Endometrial microvascular endothelial cells (primary cell): ENCODE measurements at regions not wholly inside any gene's neighbourhood (a gene's known extent, or its start where the extent isn't known, plus 50 kb on each side); places are given as distances from the start of the nearest gene placed in this dataset.

Experiments
- in situ Hi-C: cut with HindIII; loops from 2 replicates; pipeline ENCODE4 v1.10.0; 2017; ENCODE audit warnings: low sequenced_read_pairs, low pct_unique_long_range_greater_than_20kb; ENCODE audit errors: inconsistent ontology term

DNA sequence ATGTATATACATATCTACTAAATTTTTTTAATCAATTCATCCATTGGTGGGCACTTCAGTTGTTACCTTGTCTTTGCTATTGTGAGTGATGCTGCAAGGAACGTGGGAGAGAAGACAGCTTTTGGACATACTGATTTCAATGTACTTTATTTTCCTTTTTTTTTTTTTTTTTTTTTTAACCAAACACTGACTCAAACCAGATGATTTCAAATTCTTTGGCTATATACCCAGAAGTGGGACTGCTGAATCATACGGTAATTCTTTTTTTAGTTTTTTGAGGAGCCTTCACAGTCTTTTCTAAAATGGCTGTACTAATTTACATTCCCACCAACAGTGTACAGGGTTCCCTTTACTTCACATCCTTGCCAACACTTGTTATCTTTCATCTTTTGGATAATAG is 204.7 kb downstream of the INSIG2 start:
- in situ Hi-C loops = no loop called here

GRCh38 chr2:118291251-118291880 is 203.1 kb downstream of the INSIG2 start:
- in situ Hi-C loops = no loop called here

DNA sequence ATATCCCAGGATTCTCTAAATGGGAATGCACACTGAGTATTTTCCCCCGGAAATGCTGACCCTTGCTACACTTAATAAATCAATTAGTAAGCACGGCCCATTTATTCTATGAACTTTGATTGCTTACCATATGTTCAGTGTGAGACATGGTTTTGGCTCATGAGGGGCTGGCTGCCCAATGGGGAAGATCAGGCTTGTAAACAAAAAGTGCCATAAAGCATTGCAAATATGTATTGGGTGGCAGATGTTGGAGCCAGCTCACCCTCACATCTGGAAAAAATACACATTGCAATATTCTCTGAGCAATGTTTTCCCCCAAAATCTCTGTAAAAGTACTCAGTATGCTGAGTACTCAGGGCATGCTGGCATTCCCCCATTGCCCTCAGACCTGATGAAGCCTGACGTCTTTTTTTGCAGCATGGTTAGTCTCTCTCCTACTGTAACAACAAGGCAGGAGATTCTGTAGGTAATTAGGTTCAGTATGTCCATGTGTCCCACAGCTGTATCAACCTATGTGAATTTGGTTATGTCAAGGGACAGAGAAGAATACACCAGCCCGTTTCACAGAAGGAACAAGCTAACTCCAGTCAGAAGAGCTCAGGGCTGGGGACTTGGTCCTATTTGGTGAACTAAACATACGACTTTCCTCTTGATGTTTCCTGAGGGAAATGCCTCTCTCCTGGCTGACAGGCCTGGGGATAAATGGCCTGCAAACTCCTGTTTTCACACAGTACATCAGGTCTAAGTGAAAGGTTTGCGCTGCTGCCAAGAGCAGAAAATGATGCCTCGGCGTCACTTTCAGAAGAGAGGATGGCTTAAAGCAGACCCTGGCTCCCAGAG is 202.4 kb downstream of the INSIG2 start:
- in situ Hi-C loops = no loop called here

GRCh38 chr2:118279005-118279404 is 190.7 kb downstream of the INSIG2 start:
- in situ Hi-C loops = no loop called here

DNA sequence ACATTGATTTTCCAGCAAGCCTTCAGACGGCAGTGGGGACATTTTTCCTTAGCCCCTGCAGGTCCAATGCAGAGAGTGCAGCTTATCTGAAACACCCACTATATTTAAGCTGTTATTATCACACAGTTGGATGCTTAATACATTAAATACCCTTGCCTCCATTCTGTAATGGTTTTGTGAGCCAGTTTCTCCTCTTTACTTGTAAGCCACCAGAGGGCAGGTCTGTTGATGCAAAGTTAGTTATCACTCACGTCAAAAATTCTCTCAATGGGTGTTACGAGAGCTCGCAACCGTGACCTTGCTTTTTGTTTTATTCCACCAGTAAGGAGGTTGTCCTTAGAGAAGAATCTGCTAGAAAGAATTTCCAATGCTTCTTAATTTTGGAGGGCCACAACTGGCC is 189.8 kb downstream of the INSIG2 start:
- in situ Hi-C loops = no loop called here

- in situ Hi-C loops = no loop called here
Measured at GRCh38 chr2:118274841-118275510, 186.7 kb downstream of the INSIG2 start.

DNA sequence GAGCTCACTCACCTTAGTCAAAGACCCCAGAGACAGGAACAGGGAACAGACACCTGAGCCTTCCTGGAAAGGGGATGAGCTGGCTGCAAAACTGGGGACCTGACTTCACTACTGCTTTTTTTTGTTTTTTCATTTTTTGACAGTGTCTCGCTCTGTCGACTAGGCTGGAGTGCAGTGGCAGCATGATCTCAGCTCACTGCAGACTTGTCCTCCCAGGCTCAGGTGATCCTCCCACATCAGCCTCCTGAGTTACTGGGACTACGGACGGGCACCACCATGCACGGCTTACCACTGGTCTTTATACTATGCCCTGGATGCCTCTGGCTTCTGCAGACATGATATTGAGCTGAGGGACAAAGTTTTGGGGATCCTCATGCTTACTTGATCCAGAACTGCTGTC is 184.1 kb downstream of the INSIG2 start:
- in situ Hi-C loops = no loop called here

DNA sequence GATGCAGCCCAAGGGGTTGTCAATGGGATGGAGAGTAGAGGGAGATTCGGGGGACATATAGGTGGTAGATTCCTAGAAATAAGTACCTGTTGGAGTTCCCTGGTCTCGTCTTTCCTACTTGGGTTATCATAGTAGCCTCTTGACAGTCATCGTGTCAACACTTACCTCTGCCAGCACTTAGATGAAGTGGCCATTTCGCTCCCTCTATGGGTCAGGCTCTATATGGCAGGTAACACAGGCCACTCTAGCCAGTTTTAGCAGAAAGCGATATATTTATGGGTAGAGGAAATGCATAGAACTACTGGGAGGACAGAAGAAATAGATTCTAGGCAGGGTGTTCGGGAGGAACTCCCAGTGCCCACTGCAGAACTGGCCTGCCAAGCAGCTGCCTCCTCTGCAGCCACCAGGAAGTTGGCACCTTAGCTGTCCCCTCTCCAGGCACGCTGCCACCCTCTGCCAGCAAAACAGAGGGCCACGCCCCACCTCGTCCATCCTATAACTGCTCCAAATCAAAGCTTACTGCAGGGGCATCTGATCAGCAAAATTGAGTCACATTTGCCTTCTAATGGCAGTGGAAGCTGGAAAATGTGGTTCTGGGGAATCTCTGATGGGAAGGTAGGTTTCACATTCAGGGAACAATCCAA is 181.3 kb downstream of the INSIG2 start:
- in situ Hi-C loops = no loop called here

- in situ Hi-C loops = no loop called here
Measured at GRCh38 chr2:118268268-118268667, 180.0 kb downstream of the INSIG2 start.

- in situ Hi-C loops = no loop called here
Measured at GRCh38 chr2:118265873-118266455, 177.7 kb downstream of the INSIG2 start.

GRCh38 chr2:118264232-118264990 is 176.1 kb downstream of the INSIG2 start:
- in situ Hi-C loops = no loop called here

GRCh38 chr2:118257696-118258095 is 169.4 kb downstream of the INSIG2 start:
- in situ Hi-C loops = no loop called here

DNA sequence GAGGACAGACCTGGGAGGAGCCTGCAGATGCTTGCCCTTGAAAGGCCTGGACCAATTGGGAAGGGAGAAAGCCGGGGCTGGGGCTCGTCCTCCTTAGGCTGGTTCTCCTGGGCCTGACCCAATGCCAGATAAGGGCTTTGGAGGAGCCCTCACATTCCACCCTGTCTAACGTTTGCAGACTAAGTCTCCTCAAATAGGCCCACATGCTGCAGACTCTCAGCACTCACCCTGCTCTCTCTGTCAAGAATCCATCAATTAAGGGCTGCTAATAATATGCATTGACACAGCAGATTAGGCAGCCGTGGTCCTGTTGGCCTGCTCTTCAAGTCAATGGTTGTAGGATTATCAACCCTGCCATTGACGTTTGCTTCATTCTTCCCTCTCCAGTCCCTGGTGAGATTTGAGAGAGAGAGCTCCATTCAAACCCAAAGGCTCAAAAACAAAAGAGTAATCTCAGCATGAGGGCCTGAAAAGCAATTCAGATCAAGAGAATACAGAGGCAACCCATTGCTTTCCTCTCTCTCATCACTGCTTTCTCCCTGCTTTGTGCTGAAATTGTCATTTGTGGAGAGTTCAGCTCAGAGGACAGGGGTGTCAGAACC is 167.6 kb downstream of the INSIG2 start:
- in situ Hi-C loops = no loop called here

DNA sequence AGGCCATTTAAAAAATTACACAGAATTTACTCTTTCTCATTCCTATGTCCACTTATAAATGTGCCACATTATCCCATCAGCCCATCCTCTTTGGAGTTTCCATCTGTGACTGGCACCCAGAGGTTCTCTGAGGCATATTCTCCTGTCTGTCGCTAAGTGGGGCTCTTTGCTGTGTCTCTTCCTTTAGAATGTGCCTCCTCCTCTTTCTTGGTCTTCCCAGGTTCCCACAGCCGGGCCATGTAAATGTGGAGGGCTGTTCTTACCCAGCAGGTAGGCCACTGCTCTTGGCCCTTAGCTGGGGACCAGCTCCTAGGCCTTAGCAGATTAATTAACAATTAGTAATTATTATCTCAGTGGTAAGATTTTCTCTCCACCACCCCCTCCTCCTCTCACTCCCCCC is 167.0 kb downstream of the INSIG2 start:
- in situ Hi-C loops = no loop called here

DNA sequence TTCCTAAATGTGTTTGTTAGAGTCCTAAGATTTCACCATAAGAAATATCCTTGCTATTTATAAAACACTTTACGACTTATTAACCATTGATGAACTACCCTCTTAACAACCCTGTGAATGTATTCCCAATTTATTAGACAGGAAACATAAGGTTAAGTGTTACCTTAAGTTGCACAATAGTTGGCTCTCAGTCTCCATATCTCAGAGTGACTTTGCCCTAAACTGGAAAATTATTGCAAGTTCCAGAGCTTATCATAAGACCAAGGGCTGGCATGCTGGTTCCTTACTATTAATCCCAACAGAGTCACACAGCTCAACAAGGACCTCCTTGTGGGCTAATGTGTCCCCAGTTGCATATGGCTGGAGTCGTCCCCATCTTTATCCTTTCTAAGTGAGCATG is 165.8 kb downstream of the INSIG2 start:
- in situ Hi-C loops = no loop called here

DNA sequence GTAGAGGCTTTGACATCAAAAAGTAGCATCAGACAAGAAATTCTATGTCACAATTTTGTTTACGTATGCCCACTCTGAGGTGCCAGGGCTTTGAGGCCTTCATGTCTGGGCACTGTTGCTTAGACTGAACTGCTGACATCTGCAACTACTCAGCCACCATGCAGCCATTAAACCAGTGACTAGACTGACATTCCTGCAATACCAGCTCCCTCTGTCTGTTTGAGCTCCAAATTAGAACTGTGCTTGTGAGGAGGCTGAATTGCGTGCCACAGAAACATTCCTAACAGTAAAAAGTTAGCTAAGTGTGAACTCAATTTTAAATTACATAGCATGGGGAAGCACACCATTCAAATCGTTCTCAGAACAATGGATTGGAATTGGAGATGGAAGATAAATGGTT is 163.2 kb downstream of the INSIG2 start:
- in situ Hi-C loops = no loop called here

GRCh38 chr2:118250463-118250862 is 162.2 kb downstream of the INSIG2 start:
- in situ Hi-C loops = no loop called here

DNA sequence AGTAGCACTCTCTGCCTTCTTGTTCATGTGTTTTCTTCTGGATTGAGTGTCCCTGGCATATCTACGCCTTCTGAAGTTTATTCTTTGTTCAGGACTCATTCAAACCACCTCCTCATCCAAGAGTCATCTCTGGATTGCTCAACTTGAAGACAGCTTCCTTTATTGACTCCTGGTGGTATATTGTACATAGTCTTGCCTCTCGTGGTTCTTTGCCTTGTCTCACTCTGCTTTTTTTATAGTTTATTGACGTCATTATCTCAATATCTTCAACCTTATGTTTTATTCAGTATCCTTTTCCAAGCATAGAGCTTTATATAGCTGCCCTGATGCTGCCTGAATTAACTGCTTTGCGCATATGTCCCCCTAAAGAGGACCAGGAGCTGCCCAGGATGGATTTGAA is 161.7 kb downstream of the INSIG2 start:
- in situ Hi-C loops = no loop called here
